Activated T-cell treated with anti-CD3 and anti-CD28 coated beads for 24 hours (primary cell): ENCODE measurements at regions not wholly inside any gene's neighbourhood (a gene's known extent, or its start where the extent isn't known, plus 50 kb on each side); places are given as distances from the start of the nearest gene placed in this dataset.
"Not testable (repeated sequence)": the region's sequence is repeated elsewhere in the genome, so short reads cannot be mapped to it uniquely, and the experiment has no call there.

Source experiments
- DNase-seq: peaks from one replicate; pipeline ENCODE4 v3.0.0-alpha.2; 2020; ENCODE audit warnings: low read depth

DNA sequence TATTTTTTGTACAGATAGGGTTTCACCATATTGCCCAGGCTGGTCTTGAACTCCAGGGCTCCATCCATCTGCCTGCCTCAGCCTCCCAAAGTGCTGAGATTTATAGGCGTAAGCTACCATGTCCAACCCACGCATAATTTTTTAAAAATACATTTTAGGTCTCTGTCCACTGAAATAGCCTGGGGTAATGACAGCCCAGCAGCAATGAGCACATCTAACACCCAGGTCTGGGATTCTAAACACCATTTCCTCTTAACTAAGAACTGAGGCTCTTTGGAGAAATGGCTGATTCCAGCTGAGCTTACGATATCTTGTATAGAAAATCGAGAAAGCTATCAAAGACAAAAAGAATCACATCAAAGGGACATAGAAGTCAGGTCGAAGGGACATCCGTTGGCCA, 245.3 kb downstream of the PARN start:
- no peak for DNase-seq

- DNase-seq, result not testable (repeated sequence)
These were observed 246.2 kb downstream of the PARN start for GRCh38 chr16:14383844-14384243.

- DNase-seq, result no peak
These were observed 251.2 kb downstream of the PARN start for GRCh38 chr16:14378689-14379467.

GRCh38 chr16:14378131-14378551, 251.9 kb downstream of the PARN start:
- DNase-seq, result no peak

DNA sequence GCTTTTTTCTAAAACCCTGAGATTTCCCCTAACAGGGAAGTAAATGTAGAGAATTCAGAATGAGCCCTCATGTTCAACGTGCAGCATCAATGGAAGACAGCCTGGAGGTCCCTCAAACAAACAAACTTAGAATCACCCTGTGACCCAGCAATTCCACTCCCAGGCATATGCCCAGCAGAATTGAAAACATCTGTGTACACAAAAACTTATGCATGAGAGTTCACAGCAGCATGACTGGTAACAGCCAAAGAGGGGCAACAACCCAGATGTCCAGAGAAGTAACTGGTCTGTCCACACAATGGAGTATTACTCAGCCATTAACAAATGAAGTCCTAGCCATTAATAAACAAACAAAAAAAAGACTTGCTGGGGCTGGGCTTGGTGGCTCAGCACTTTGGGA, 252.7 kb downstream of the PARN start:
- DNase-seq, result no peak

- no peak for DNase-seq
These were observed 254.9 kb downstream of the PARN start for GRCh38 chr16:14375132-14375491.

DNA sequence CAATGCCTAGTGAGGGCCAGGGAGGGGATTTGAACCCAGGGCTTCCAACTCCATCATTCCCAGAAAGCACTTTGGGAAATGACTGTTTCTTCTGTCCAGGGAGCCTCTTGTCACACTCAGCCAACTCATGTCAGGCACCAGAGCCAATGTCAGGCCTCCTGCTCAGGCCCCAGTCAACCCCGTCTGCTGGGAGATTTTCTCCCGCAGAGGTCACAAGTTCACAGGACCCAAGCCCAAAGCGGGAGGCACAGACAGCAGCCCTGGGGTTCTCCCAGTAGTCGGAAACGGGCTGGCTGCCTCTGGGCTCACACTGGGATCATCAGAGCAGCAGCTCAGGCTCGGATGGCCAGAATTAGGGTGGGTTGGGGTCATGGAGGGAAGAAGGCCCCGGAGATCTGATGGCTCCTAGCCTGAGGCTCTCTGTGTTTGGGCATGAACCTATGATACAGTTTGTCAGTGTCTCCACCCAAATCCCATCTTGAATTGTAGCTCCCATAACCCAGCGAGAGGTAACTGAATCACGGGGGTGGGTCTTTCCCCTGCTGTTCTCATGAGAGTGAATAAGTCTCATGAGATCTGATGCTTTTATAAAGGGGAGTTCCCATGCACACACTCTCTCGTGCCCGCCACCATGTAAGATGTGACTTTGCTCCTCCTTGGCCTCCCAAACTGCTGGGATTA, 255.5 kb downstream of the PARN start:
- no peak for DNase-seq

- DNase-seq, result no peak
These were observed 256.2 kb downstream of the PARN start for GRCh38 chr16:14373896-14374295.

DNA sequence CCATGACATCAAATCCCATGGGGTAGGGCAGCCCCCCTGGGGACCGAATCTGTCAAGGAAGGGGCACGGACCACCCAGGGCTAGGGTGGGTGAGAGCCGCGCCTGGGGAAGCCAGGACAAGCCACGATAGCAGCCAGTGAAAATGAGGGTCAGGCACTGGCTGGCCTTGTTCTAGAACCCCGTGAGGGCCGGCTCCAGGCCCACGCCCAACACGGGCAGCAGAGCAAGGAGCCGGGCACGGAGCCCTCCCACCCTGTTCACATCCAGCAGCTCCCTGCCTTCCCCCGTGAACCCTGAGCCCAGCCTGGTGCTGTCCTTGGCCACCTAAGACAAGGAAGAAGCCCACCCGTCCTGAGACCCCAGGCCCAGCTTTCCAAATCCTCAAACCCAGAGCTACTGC, 256.7 kb downstream of the PARN start:
- DNase-seq, result no peak

DNA sequence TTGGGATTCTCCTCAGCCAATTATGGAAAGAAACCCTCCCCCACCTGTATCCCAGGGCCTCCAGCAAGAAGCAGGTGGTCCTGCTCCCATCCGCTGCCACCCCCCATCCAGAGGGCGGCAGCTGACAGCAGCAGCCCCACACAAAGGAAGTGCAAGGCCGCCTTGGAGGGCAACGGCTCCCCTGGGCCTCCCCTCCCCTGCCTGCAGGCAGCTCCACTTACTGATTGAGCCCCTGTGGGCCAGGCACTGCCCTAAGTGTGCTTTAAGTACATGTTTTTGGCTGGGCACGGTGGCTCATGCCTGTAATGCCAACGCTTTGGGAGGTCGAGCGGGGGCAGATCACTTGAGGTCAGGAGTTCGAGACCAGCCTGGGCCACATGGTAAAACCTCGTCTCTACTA, 257.6 kb downstream of the PARN start:
- no peak for DNase-seq

DNA sequence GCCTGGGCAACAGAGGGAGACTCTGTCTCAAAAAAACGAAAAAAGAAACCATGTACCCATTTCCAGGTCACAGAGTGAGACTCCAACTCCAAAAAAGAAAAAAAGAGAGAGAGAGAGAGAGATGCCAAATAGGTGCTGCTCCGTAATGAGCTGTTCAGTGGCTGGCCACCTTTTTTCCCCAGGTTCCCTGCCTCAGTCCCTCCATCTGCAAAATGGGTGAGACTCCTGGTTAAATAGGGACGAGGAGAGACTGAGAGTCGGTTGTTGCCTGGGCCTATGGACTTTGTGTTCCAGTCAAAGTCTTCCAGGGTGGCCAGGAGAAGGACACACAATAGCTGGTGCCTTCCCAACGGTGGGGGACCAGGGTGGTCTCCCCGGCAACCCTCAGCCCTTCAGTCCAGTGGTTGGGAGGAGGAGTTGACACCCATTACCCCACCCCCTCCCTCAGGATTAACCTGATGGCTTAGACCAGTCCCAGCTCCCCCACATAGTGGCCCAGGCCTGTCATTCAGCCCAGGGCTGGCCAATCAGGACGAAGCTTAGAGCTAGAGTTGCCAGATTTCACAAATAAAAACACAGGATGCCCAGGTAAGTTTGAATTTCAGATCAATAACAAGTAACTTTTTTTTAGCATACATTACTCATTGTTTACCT, 258.2 kb downstream of the PARN start:
- no peak for DNase-seq

DNA sequence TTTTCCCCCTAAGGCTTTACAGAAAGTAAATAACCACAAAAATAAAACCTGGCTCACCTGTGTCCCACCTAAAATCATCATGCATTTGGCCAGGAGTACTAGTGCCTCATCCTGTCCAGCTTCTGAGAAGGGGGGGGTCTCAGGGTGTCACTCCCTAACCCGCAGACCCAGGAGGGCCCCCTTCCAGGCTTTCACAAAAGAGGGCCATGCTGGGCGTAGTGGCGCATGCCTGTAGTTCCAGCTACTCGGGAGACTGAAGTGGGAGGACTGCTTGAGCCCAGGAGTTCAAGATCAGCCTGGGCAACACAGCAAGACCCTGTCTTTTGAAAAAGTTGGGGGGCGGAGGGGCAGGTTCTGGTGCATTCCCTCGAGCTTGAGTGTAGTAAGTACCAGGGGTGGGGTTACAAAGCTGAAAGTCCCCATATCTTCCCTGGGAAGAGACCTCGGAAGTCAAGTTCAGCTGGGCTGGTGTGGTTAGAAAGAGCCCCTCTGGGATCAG, 259.3 kb downstream of the PARN start:
- no peak for DNase-seq

DNA sequence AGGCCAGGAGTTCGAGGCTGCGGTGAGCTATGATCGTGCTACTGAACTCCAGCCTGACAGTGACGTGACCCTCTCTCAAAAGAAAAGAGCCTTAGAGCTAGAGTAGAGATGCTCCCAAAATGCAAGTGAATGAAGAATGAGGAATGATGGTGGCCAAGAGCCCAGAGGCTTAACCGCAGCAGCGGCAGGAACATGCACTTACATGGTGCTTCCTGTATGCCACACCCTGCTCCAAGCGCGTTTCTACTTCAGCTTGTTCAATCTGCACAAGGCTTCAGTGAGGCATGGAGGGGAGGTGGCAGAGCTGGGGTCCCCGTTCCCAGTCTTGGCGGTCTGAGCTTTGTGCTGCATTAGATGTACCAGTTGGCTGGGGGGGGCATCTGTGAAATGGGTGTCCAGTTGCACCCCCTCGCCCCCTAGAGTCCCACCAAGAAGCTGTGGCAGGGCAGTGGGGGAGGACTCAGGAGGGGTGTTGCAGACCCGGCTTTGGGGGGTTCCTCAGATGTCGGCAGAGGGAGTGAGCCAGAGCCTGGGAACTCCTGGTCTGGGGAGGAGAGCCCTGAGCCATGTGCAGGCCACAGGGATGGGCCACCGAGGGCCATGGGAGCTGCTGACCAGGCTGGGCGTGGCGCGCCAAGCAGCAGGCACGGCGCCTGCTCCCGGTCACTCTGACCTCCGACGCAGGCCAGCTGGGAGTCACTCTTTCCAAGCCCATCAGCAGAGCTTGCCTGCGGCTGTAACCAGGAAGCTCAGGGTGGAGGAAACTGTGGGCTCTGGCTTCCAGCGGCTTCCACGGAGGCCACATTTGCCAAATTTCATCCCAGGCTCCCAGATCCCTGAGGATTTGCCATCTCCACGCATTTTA, 260.1 kb downstream of the PARN start:
- DNase-seq, result no peak

DNA sequence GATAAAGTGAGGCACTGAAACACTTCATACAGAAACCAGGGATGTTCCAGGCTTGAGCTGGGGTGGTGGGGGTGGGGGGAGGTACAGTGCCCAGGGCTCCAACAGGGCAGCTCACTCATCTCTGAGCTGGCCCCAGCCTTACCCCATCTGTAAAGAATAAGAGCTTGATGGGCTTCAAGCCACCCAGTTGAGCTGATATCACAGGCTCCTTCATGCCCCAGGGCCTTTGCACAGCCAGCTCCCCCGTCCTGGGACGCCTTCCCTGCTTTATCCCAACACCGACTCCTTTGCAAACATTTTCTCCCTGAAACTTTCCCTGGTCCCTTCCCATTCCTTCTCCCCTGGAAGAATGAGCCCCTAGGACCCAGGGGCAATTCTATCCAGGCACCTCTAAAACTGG, 261.7 kb downstream of the PARN start:
- DNase-seq, result no peak

- DNase-seq, result no peak
These were observed 262.9 kb downstream of the PARN start for GRCh38 chr16:14366974-14367707.

- no peak for DNase-seq
These were observed 263.6 kb downstream of the PARN start for GRCh38 chr16:14366447-14366846.

DNA sequence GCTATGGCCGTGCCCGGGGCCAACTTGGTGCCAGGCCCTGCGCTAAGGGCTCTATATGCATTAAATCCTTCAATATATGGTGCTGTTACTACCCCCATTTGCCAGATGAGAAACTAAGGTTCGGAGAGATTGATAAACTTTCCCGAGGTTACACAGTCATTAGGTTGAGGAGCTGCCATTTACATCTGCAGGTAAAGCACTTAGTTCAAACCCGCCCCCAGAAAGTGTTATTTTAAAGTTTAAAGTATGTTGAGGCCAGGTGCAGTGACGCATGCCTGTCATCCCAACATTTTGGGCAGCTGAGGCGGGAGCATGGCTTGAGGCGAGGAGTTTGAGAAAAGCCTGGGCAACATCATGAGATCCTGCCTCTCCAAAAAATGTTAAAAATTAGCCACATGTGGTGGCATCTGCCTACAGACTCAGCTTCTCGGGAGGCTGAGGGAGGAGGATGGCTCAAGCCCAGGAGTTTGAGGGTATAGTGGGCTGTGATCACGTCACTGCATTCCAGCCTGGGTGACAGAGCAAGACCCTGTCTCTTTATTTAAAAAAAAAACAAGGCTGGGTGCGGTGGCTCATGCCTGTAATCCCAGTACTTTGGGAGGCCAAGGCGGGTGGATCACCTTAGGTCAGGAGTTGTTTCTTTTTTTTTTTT, 264.7 kb downstream of the PARN start:
- no peak for DNase-seq

DNA sequence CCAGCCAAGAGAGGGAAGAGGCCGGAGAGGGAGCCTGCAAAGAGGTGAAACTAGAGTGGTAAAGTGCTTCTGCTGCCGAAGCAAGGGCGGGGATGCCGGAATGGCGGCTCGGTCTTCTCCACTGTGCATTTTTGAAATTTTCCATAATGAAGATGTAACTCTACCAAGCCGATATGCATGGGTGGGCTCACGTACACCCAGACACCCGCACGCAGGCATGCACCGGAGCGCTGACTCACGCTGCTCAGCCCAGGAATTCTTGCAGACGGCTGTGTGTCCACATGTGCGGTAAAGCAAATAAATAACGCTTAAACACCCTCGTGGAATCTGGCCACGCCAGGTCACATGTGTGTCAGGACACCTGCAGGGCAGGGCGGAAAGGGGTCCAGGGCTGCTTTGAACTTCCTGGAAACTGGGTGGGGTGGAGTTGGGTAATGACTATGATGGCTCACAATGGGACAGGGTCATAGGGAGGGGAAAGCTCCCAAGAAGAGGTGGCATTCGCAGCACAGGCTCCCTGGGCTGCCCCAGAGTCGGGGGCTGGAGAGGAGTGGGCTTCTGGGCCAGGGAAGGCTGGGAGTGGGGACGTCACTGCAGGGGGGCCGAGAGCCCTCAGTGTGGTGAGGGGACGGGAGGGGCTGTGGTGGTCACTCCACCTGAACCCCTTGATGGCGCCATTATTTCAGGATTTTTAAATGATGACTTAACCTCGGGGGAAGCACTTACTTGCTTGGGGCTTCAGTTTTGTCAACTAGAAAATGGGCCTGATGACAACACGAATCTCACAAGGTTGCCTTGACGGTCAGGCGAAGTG, 265.5 kb downstream of the PARN start:
- DNase-seq, result no peak

GRCh38 chr16:14364112-14364385, 266.0 kb downstream of the PARN start:
- DNase-seq, result no peak

- no peak for DNase-seq
These were observed 267.2 kb downstream of the PARN start for GRCh38 chr16:14362774-14363371.
